Smooth muscle cell (in vitro differentiated cells): ENCODE measurements at regions not wholly inside any gene's neighbourhood (a gene's known extent, or its start where the extent isn't known, plus 50 kb on each side); places are given as distances from the start of the nearest gene placed in this dataset.

Experiments
- DNase-seq: peaks from one replicate; lab custom pipeline; 2025; ENCODE audit not compliant: unreplicated experiment; lab: John Stamatoyannopoulos, UW
- H2AFZ ChIP-seq: fragments of 200-600 bp; sonication (generic); 2 replicates; pipeline ENCODE4 v1.6.0; 2016; ENCODE audit warnings: antibody characterized with exemption, low read depth, mild to moderate bottlenecking
- H3F3A ChIP-seq: fragments of 200-600 bp; sonication (generic); 2 replicates; pipeline ENCODE4 v1.6.0; 2017; ENCODE audit warnings: antibody characterized with exemption, low read depth
- H3K27ac ChIP-seq: fragments of 200-600 bp; sonication (generic); 2 replicates; pipeline ENCODE4 v1.5.1; 2016; ENCODE audit warnings: low read depth, mild to moderate bottlenecking
- H3K27me3 ChIP-seq: fragments of 200-600 bp; sonication (generic); 2 replicates; pipeline ENCODE4 v1.6.1; 2016; ENCODE audit warnings: low read depth, mild to moderate bottlenecking
- H3K36me3 ChIP-seq: fragments of 200-600 bp; sonication (generic); 2 replicates; pipeline ENCODE4 v1.5.1; 2016; ENCODE audit warnings: low read depth
- H3K4me1 ChIP-seq: fragments of 200-600 bp; sonication (generic); 2 replicates; pipeline ENCODE4 v1.5.1; 2016; ENCODE audit warnings: low read depth
- H3K4me2 ChIP-seq: fragments of 200-600 bp; sonication (generic); 2 replicates; pipeline ENCODE4 v1.6.0; 2016; ENCODE audit warnings: mild to moderate bottlenecking
- H3K4me3 ChIP-seq: fragments of 200-600 bp; sonication (generic); 2 replicates; pipeline ENCODE4 v1.5.1; 2016; ENCODE audit warnings: mild to moderate bottlenecking
- H3K79me2 ChIP-seq: fragments of 200-600 bp; sonication (generic); 2 replicates; pipeline ENCODE4 v1.6.0; 2016; ENCODE audit warnings: low read depth, mild to moderate bottlenecking
- H3K9ac ChIP-seq: fragments of 200-600 bp; sonication (generic); 2 replicates; pipeline ENCODE4 v1.6.0; 2016; ENCODE audit warnings: low read depth
- H3K9me3 ChIP-seq: fragments of 200-600 bp; sonication (generic); replicated peaks from 2 replicates; pipeline ENCODE4 v1.5.1; 2016; ENCODE audit warnings: low read depth
- H4K20me1 ChIP-seq: fragments of 200-600 bp; sonication (generic); 2 replicates; pipeline ENCODE4 v1.6.0; 2016; ENCODE audit warnings: low read depth
- CTCF ChIP-seq: fragments of 200-600 bp; sonication (generic); IDR thresholded peaks from 2 replicates; pipeline ENCODE4 v1.5.1; 2017; ENCODE audit warnings: borderline replicate concordance, mild to moderate bottlenecking, antibody characterized with exemption; ENCODE audit not compliant: insufficient read depth, poor library complexity, severe bottlenecking
- WGBS: methylation state at CpG from one replicate; pipeline ENCODE4 v1.1.7; 2016; ENCODE audit warnings: low lambda C conversion rate; 5-methylcytosine and 5-hydroxymethylcytosine counted together

GRCh38 chr11:134822897-134823296, 410.9 kb upstream of the B3GAT1 start:
- WGBS = 55% methylated on average over 8 of the region's 8 CpGs
- H3K9ac ChIP-seq = no peak overlapping the region

GRCh38 chr11:134821422-134821821, 409.4 kb upstream of the B3GAT1 start:
- no peak overlapping the region for H2AFZ ChIP-seq
- H3K4me2 ChIP-seq = no peak overlapping the region
- H3K9me3 ChIP-seq = no peaks in the 10 kb centered on the region
- 80% methylated on average over 4 of the region's 4 CpGs for WGBS
- no peak for DNase-seq
- peaks cover 4% of the 10 kb centered on the region for H3K27me3 ChIP-seq
- peaks cover 3% of the 10 kb centered on the region for H3K4me1 ChIP-seq
- H3K27ac ChIP-seq = no peak overlapping the region
- no peaks in the 10 kb centered on the region for H3K36me3 ChIP-seq
- no peaks in the 10 kb centered on the region for H3K79me2 ChIP-seq
- no peak overlapping the region for H3K4me3 ChIP-seq
- no peak overlapping the region for H3K9ac ChIP-seq
- H3F3A ChIP-seq = no peaks in the 10 kb centered on the region
- no peaks in the 10 kb centered on the region for H4K20me1 ChIP-seq
- no peak for TF ChIP-seq CTCF

More at GRCh38 chr11:134822897-134823296, 410.9 kb upstream of the B3GAT1 start:
- Histone ChIP-seq H3F3A (no peaks in the 10 kb centered on the region), H3K4me2 (no peak overlapping the region), H3K4me1 (peaks cover 3% of the 10 kb centered on the region), H4K20me1 (no peaks in the 10 kb centered on the region), H2AFZ (no peak overlapping the region), H3K27me3 (no peaks in the 10 kb centered on the region), H3K79me2 (no peaks in the 10 kb centered on the region), H3K36me3 (no peaks in the 10 kb centered on the region), H3K9me3 (no peaks in the 10 kb centered on the region), H3K4me3 (no peak overlapping the region), H3K27ac (no peak overlapping the region)
- no peak for DNase-seq
- no peak for TF ChIP-seq CTCF

- Histone ChIP-seq H3F3A (no peaks in the 10 kb centered on the region), H3K36me3 (no peaks in the 10 kb centered on the region), H3K27me3 (peaks cover 4% of the 10 kb centered on the region), H3K9me3 (no peaks in the 10 kb centered on the region), H4K20me1 (no peaks in the 10 kb centered on the region), H3K4me1 (peaks cover 3% of the 10 kb centered on the region), H3K9ac (peak overlapping the region; percentile 9), H3K4me2 (no peak overlapping the region), H3K27ac (peak overlapping the region; percentile 68), H3K79me2 (no peaks in the 10 kb centered on the region), H3K4me3 (no peak overlapping the region), H2AFZ (no peak overlapping the region)
- DNase-seq = no peak
- TF ChIP-seq CTCF = peak; percentile 17
- 41% methylated on average over 7 of the region's 7 CpGs for WGBS
Observed at GRCh38 chr11:134819041-134819440, 407.0 kb upstream of the B3GAT1 start.

GRCh38 chr11:134818516-134818915, 406.5 kb upstream of the B3GAT1 start:
- no peaks in the 10 kb centered on the region for H3F3A ChIP-seq
- no peaks in the 10 kb centered on the region for H3K9me3 ChIP-seq

More at GRCh38 chr11:134818516-134818915, 406.5 kb upstream of the B3GAT1 start:
- H3K4me1 ChIP-seq = peaks cover 3% of the 10 kb centered on the region
- no peaks in the 10 kb centered on the region for H4K20me1 ChIP-seq
- H3K79me2 ChIP-seq = no peaks in the 10 kb centered on the region
- H3K36me3 ChIP-seq = no peaks in the 10 kb centered on the region
- peak overlapping the region; percentile 68 for H3K27ac ChIP-seq
- no peak overlapping the region for H3K4me2 ChIP-seq
- no peak overlapping the region for H3K4me3 ChIP-seq
- 30% methylated on average over 5 of the region's 5 CpGs for WGBS
- peaks cover 4% of the 10 kb centered on the region for H3K27me3 ChIP-seq
- no peak for DNase-seq
- H3K9ac ChIP-seq = peak overlapping the region; percentile 9
- TF ChIP-seq CTCF = no peak
- H2AFZ ChIP-seq = no peak overlapping the region
